ENCODE measurements at regions not wholly inside any gene's neighbourhood (a gene's known extent, or its start where the extent isn't known, plus 50 kb on each side); places are given as distances from the start of the nearest gene placed in this dataset.
"Not testable (repeated sequence)": the region's sequence is repeated elsewhere in the genome, so short reads cannot be mapped to it uniquely, and the experiment has no call there.

DNA sequence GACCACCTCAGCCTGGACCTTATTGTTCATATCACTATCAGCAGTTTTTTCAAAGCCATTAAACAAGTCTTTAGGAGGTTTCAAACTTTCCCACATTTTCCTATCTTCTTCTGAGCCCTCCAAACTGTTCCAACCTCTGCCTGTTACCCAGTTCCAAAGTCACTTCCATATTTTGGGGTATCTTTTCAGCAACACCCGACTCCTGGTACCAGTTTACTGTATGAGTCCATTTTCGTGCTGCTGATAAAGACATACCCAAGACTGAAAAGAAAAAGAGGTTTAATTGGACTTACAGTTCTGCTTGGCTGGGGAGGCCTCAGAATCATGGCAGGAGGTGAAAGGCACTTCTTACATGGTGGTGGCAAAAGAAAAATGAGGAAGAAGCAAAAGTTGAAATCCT lies 195.9 kb upstream of the NR3C2 start:
- not testable (repeated sequence) for TF ChIP-seq EZH2 (IDR thresholded peaks at IDR 0.05; ENCODE audit: insufficient read depth, poor library complexity, severe bottlenecking); EZH2phosphoT487 (IDR thresholded peaks at IDR 0.05; ENCODE audit: insufficient read depth, low read depth)
